DND-41 (cell line): ENCODE measurements at regions not wholly inside any gene's neighbourhood (a gene's known extent, or its start where the extent isn't known, plus 50 kb on each side); places are given as distances from the start of the nearest gene placed in this dataset.

Experiments used
- ATAC-seq: fragments of 200-7000 bp; cut with Tn5 transposase; 3 replicates; pipeline ENCODE4 v1.9.1; 2021; ENCODE audit warnings: low read depth; ENCODE audit not compliant: insufficient read depth
- DNase-seq: peaks from one replicate; pipeline ENCODE4 v3.0.0-alpha.2; 2020
- H2AFZ ChIP-seq: 2 replicates; pipeline ENCODE4 v1.6.0; 2012; ENCODE audit warnings: low read depth, low read length
- H3K27ac ChIP-seq: 2 replicates; pipeline ENCODE4 v1.5.1; 2012; ENCODE audit warnings: low read length, inconsistent platforms
- H3K27me3 ChIP-seq: fragments of 200-600 bp; sonication (generic); 2 replicates; pipeline ENCODE4 v1.6.0; 2012; ENCODE audit warnings: low read length, mild to moderate bottlenecking, inconsistent platforms; ENCODE audit not compliant: insufficient read depth, poor library complexity
- H3K36me3 ChIP-seq: 2 replicates; pipeline ENCODE4 v1.5.1; 2012; ENCODE audit warnings: low read length, inconsistent platforms; ENCODE audit not compliant: insufficient read depth
- H3K4me1 ChIP-seq: 2 replicates; pipeline ENCODE4 v1.5.1; 2012; ENCODE audit warnings: mild to moderate bottlenecking, low read length; ENCODE audit not compliant: insufficient read depth
- H3K4me2 ChIP-seq: 2 replicates; pipeline ENCODE4 v1.6.0; 2012; ENCODE audit warnings: mild to moderate bottlenecking, moderate library complexity, low read length, inconsistent platforms; ENCODE audit not compliant: insufficient read depth
- H3K4me3 ChIP-seq, 2 experiments: fragments of 200-600 bp in 1 of 2; shearing (Covaris generic) in 1 of 2; 2 replicates each; pipeline ENCODE4 v1.5.1; 2012 to 2016; ENCODE audit warnings: inconsistent platforms in 2 of 2, low read length in 2 of 2, mild to moderate bottlenecking in 2 of 2, low read depth in 1 of 2, moderate library complexity in 1 of 2
- H3K79me2 ChIP-seq: 2 replicates; pipeline ENCODE4 v1.6.0; 2012; ENCODE audit warnings: low read length, inconsistent platforms; ENCODE audit not compliant: insufficient read depth
- H3K9ac ChIP-seq: 2 replicates; pipeline ENCODE4 v1.6.0; 2012; ENCODE audit warnings: low read depth, mild to moderate bottlenecking, inconsistent platforms, low read length, moderate library complexity
- H3K9me3 ChIP-seq: 2 replicates; pipeline ENCODE4 v1.5.1; 2012; ENCODE audit warnings: low read length, moderate library complexity, mild to moderate bottlenecking, inconsistent platforms; ENCODE audit not compliant: insufficient read depth, severe bottlenecking
- H4K20me1 ChIP-seq: 2 replicates; pipeline ENCODE4 v1.6.0; 2012; ENCODE audit warnings: low read length; ENCODE audit not compliant: insufficient read depth
- EZH2 ChIP-seq: IDR thresholded peaks from 3 replicates; pipeline ENCODE4 v1.6.1; 2012; ENCODE audit warnings: borderline replicate concordance, low read depth, mild to moderate bottlenecking, moderate library complexity, low read length, inconsistent platforms; ENCODE audit not compliant: severe bottlenecking
- TF ChIP-seq, protein P1 (sequence below): IDR thresholded peaks from 2 replicates; pipeline ENCODE4 v1.5.1; 2012; ENCODE audit warnings: borderline replicate concordance, low read length, moderate library complexity, mild to moderate bottlenecking; ENCODE audit not compliant: poor library complexity, severe bottlenecking; ENCODE audit errors: extremely low read depth

DNA sequence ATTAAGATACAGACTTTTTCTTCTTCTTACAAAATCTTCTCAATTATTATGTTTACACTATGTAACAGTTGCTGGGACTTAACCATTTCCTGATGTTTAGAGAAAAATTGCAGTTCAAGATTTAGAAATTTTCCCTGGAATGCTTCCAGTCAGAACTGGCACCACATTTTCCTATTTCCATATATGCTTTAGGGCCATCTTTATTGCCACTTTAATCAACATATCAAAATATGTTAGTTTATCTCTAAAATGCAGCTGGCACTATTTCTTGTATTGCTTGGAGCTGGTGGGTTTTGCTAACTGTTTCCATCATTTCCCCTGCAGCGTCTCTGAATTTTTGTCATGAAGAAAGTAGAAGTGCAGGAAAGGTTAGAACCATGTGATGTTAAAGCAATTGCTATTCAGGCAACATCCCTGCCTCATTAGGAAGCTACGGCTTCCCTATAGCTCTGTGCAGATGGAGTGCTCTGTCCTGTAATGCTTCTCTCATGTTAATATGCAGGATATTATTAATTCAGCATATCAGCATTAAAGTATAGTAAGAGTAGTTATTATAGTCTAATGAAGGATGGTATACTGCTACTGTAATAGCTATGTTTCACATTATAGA is 269.1 kb downstream of the MTRR start:
- Histone ChIP-seq H2AFZ (no peak overlapping the region), H3K9ac (no peak overlapping the region), H3K4me2 (no peak overlapping the region), H3K4me1 (no peaks in the 10 kb centered on the region), H3K27me3 (no peaks in the 10 kb centered on the region), H3K79me2 (no peaks in the 10 kb centered on the region), H3K4me3 (no peak overlapping the region), H3K27ac (no peak overlapping the region), H3K9me3 (no peaks in the 10 kb centered on the region), H3K36me3 (no peaks in the 10 kb centered on the region), H4K20me1 (no peaks in the 10 kb centered on the region)
- DNase-seq: no peak
- no peak for ATAC-seq
- TF ChIP-seq EZH2: no peak
- TF ChIP-seq, protein P1, sequence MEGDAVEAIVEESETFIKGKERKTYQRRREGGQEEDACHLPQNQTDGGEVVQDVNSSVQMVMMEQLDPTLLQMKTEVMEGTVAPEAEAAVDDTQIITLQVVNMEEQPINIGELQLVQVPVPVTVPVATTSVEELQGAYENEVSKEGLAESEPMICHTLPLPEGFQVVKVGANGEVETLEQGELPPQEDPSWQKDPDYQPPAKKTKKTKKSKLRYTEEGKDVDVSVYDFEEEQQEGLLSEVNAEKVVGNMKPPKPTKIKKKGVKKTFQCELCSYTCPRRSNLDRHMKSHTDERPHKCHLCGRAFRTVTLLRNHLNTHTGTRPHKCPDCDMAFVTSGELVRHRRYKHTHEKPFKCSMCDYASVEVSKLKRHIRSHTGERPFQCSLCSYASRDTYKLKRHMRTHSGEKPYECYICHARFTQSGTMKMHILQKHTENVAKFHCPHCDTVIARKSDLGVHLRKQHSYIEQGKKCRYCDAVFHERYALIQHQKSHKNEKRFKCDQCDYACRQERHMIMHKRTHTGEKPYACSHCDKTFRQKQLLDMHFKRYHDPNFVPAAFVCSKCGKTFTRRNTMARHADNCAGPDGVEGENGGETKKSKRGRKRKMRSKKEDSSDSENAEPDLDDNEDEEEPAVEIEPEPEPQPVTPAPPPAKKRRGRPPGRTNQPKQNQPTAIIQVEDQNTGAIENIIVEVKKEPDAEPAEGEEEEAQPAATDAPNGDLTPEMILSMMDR: no peak

DNA sequence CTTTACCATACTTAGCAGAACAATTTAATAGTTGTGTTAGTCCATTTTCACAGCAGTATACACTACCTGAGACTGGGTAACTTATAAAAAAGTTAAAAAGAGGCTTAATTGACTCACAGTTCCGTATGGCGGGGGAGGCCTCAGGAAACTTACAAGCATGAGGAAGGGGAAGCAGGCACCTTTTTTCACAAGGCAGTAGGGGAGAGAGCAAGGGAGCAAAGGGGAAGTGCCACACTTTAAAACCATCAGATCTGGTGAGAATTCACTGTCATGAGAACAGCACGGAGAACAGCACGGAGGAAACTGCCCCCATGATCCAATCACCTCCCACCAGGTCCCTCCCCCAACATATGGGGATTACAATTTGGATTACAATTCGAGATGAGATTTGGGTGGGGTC is 269.9 kb downstream of the MTRR start:
- Histone ChIP-seq H3K9me3 (no peaks in the 10 kb centered on the region), H3K4me1 (no peaks in the 10 kb centered on the region), H3K4me2 (no peak overlapping the region), H3K4me3 (no peak overlapping the region), H3K27me3 (no peaks in the 10 kb centered on the region), H3K79me2 (no peaks in the 10 kb centered on the region), H3K9ac (no peak overlapping the region), H4K20me1 (no peaks in the 10 kb centered on the region), H2AFZ (no peak overlapping the region), H3K27ac (no peak overlapping the region), H3K36me3 (no peaks in the 10 kb centered on the region)
- TF ChIP-seq, protein P1: no peak
- no peak for TF ChIP-seq EZH2
- DNase-seq (no peak), ATAC-seq (no peak)

DNA sequence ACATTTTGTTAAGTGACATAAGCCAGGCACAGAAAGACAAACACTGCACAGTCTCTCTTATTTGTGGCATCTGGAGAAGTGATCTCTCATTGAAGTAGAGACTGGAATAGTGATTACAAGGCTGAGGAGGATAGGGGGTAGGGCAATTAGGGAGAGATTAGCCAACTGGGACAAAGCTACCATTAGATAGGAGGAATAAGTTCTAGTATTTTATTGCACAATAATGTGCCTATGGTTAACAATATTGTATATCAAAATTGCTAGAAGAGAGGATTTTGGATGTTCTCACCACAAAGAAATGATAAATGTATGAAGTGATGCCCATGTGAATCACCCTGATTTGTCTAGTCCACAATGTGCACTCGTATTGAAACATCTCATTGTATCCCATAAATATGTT is 281.8 kb downstream of the MTRR start:
- TF ChIP-seq EZH2: no peak
- TF ChIP-seq, protein P1: no peak
- H2AFZ ChIP-seq: no peak overlapping the region
- DNase-seq: no peak
- no peaks in the 10 kb centered on the region for H3K36me3 ChIP-seq
- H3K27me3 ChIP-seq: no peaks in the 10 kb centered on the region
- no peaks in the 10 kb centered on the region for H4K20me1 ChIP-seq
- H3K9me3 ChIP-seq: no peaks in the 10 kb centered on the region
- no peak overlapping the region for H3K4me3 ChIP-seq
- H3K4me2 ChIP-seq: no peak overlapping the region
- no peak for ATAC-seq
- H3K9ac ChIP-seq: no peak overlapping the region
- H3K4me1 ChIP-seq: no peaks in the 10 kb centered on the region
- no peak overlapping the region for H3K27ac ChIP-seq
- no peaks in the 10 kb centered on the region for H3K79me2 ChIP-seq
